ENCODE measurements at regions not wholly inside any gene's neighbourhood (a gene's known extent, or its start where the extent isn't known, plus 50 kb on each side); places are given as distances from the start of the nearest gene placed in this dataset.
A peak's percentile ranks its signal among the peaks of the same experiment; 100 is the strongest.

DNA sequence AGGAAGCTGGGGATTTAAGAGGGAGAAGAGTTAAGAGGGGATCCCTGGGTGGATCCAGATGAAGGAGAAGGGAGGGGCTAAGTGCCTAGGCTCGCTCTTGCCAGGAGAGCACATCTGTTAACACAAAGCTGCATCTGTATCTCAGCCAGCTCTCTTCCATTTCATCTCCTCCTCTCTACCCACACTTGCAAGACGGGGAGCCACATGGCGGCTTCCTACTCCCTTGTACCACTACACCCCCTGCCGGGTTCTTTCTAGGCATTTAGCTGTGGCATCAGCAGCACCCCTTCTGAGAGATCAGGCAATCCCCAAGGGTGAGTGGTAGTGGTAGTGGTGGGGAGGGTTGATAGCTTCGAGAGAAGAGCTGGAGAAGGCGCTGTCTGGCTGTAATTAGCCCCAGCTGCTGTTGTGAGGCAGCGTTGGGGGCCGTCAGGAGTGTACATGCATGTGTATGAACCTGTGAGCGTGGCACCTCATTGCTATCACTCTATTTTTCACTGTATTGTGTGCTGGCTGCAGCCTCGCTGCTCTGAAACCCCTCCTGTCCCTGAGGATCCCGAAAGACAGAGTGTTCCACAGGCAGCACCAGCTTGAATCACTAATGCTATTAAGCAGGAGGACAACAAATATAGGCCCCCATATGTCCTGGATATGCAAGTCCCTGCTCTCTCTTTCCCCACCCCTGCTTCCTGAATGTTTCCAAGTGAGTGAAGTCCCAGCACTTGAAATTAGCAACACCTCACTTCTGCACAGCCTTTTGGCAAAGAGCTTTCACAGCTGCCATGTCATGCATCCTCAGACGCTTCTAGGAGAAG is 73.7 kb downstream of the RTL9 start:
- no peak for DNase-seq

DNA sequence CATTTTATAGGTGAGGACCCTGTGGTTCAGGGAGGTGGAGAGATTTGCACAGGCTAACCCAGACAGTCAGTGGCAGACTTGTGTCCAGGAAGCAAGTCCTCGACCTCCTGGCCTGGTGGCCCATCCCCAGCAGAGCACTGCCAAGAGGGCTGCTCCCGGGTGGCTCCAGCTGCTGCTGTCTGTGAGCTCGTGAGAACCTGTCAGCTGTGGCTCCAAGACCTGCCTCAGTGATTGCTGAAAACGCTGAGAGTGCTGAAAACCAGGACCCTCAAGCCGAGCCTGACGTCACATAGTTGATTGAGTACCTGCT is 74.2 kb downstream of the RTL9 start:
- DNase-seq = no peak

DNA sequence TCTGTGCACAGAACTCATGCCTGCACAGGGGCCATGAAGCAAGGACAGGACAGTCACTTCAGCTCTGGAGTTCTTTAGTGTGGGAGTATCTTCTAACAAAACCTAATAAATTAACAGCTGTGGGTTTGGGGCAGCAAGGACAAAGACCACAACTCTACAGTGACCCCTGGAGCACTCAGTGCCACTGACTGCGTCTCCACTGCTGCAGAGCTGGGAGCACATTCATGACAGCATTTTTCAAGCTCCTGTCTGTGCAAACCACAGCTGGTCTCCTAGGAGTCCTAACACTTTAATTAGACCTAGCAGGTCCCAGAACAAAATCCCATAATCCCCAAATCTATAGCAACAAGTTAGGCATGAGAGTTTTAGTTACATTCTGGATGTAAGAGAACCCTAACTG is 76.5 kb downstream of the RTL9 start:
- DNase-seq = no peak

DNA sequence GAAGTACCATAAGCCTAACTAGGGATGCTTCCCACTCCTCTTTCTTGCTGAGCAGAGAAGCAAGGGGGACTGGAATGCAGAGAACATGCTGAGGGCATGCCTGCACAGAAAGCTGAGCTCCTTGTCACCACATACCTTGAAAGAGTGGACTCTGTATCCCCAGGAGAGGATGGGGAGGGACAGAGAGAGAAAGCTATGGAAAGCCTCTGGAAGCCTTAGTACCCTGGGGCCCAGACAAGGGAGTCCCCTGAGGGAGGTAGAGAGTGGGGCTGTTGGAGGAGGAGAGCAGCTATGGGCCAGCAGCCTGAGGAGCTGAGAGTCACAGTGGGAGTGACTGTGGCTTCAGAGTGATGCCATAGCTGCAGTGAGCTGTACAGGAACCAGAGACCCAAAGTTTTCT is 77.9 kb downstream of the RTL9 start:
- no peak for DNase-seq

DNA sequence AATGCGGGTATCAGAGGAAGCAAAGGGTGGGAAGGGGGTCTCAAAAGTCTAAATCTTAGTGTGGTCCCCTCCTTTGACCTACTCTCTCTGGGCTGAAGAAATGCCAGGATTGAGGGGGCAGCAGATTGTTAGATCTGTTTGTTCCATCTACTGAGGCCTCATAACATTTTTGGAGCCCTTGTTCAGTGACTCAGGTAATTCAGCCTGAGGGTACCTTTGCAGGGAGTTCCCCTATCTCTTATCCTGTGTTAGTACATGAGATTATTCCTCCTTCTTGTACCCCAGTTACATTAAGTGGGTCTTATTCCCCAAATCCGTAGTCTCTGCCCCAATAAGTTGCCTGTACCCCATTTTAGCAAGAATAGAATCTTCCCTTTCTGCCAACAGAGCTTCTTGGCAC is 79.0 kb downstream of the RTL9 start:
- DNase-seq = no peak

DNA sequence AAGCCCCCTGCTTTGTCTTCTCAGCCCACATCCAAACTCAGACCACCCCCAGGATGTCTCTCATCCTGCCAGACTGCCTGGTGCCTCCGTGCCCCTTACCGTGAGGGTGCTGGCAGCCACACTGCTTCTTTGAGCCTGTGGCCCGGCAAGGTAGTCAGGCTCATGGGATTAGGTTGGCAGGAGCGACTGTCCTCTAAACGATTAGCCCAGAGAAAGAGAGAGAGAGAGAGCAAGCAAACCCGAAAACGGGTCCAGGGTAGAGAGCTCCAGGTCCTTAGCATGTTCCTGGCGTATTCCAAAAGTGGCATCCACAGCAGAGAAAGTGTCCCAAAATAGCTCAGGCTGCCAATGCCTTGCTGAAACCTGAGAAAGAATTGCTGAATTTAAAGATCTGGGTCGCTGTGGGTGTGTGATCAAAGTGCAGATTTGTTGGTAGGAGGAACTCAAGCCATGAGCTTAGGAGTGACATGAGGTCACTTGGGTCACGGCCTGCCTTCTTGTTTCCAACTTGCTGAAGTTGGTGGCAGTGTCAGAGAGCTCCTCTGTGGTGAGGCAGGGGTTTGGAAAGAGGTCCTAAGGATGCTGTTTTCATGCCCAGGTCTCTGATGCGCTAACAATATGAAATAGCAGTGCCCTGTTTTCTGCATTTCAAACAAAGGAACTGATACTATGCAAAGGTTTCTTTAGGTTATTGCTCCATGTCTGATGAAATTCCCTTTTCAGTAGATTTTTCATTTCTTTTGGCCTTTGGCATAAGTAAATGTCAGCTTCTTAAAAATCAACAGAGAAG is 81.6 kb downstream of the RTL9 start:
- DNase-seq = no peak

DNA sequence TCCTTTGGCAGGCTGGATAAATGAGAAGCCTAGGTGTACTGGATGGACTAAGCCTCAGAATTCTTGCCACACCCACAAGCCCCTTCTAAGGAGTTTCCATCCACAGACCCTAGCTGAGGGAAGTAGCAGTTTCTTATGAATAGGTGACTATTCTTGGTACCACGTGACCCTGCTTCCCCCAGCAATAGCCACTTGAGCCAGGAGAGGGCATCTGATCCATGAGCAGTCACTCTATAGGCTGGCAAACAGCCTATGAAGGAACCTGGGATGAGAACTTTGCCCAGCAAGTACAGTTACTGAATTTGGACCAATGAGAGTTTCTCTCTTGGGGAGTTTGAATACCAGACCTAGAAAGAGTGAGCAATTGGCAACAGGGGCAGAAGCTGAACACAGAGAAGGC is 84.0 kb downstream of the RTL9 start:
- DNase-seq = peak; percentile 1 to 3

DNA sequence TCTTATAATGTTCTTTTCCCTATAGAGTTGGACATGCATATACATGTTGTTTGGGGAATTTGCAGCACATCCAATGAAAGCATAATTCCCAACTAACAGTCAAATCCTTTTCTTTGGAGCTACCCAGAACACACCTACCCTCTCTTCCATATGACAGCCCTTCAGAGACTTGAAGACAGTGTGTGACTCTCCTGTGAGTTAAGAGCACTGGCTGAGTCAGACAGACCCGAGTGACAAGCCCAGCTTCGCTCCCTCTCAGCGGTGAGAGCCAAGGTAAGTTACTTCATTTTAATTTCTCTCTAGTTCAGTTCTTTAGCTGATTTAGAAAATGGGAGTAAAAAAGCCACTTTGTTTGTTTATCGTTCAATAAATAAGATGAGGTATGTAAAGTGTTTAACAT is 86.3 kb downstream of the RTL9 start:
- no peak for DNase-seq

DNA sequence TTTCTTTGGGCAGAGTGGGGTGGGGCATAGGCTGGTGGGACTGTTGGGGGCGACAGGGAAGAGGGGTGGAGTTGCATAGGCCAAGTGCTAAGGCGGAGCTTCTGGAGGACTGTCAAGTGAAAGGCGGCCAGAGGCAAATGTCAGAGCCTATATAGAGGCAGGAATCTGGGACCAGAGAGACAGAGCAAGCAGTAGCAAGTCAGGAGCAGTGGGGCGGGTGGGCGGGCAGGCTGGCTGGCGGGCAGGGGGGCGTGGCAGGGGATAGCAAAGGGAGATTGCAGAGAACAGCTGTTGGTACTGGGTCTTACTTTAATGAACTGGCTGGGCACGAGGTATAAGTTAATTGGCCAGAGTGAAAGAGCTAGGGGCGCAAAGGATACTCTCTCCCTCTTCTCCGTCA is 89.8 kb downstream of the RTL9 start:
- no peak for DNase-seq

DNA sequence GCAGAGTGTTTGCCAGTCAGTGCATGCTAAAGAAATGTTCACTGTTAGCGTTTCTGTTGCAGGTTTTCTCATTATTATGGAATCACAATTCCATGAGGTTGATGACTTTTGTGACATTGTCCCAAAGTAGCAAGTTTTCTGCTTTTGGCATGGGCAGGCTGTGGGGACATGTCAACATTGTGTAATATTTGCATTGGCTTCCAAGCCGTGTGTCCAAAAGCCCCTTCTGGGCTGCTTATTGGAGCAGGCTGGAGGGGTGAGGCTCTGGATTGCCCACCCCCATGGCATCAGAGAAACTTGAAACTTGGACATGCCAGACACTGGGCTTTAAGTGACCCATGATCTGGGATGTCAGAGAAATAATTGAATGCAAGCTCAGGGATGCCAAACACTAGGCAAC is 90.7 kb downstream of the RTL9 start:
- no peak for DNase-seq

DNA sequence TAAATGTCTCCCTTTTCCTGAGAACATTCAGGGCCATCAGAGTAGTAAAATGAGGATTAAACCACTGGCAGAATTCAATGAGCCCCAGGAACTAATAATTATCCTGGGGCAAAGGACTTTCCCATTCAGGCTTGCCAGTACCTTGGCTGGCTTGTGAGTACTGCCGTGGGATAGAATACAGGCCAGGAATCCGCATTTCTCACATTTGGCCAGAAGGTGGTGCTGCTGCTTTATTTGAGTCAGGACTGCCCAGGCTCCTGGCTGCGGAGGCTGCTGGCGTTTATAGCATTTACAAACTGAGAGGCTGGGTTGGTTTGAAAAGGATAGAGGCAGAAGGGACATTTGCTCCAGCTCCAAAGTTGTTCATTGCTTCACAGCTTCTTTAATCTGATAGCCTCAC is 91.4 kb downstream of the RTL9 start:
- DNase-seq = peak; percentile 56 to 63

DNA sequence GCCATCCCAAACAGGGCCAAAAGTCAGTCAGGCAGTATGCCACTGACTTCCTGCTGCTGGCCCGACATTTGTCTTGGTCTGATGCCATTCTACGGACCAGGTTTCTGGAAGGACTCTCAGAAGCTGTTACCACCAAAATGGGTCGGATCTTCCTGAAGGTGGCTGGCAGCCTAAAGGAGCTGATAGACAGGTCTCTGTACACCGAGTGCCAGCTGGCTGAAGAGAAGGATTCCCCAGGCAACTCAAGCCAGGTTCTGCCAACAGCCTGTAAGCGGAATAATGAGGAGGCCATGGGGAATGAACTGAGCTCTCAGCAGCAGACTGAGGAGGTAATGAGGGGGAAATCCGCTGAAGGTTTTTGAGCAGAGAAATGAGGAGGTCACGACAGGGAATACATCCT is 95.7 kb downstream of the RTL9 start:
- no peak for DNase-seq

DNA sequence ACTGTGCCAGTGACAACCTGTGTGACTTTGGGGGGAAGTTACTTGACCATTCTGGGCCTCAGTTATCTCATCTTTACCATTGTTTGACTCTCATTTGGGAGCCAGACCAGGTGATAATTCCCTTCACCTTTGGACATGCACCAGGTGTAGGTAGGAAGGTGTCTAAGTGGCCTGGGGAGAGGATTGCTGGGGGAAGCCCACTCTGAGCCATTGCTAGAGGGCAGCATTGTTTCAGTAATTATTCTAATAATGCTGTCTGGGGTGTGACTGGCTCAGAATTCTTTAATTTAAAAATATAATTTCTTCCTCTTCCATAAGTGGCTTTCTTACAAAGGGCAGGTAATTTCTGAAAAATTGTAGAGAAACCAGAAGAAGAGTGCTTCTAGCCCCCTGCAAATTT is 104.3 kb downstream of the RTL9 start:
- no peak for DNase-seq

DNA sequence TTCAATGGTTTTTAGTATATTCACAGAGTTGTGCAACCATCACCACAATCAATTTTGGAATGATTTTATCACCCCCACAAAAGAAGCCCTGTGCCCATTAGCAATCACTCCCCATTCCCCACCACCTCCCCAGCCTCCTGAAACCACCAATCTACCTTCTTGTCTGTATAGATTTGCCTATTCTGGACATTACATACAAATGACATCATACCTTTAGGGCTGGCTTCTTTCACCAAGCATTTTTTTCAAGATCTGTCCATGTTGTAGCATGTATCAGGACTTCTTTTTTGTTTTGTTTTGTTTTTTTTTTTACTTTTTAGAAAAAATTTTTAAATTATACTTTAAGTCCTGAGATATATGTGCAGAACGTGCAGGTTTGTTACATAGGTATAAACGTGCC is 108.1 kb downstream of the RTL9 start:
- no peak for DNase-seq

DNA sequence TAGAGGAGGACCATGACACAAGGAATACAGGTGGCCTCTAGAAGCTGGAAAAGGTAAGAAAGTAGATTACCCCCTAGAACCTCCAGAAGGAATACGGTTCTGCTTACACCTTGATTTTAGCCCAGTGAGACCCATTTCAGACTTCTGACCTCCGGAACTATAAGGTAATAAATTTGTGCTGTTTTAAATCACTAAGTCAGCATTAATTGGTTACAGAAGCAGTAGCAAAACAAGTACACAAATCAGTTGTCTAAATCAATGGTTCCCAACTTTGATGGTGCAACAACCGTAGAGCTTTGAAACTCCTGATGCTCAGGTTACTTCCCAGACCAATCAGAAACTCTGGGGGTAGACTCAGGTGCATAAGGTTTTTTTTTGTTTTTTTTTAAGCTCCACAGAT is 113.6 kb downstream of the RTL9 start:
- no peak for DNase-seq

DNA sequence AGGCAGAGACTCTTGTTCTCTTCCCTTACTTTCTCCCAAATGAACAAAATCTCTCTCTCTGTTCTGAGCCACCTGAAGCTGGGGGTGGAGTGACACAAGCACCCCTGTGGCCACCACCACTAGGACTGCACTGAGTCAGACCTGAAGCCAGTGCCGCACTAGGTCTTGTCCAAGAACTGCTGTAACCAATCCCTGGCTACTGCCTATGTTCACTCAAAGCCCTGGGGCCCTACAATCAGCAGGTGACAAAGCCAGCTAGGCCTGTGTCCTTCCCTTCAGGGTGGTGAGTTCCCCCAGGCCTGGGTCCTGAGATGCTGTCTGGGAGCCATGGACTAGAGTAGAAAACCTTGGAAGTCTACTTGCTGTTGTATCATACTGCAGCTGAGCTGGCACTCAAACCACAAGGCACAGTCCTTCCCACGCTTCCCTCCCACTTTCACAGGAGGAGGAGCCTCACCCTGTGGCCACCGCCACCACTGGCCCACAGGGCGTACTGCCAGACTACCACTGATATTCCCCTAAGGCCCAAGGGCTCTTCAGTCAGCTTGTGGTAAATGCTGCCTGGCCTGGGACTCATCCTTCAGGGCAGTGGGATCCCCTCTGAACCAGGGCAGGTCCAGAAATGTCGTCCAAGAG is 119.1 kb downstream of the RTL9 start:
- DNase-seq = no peak

DNA sequence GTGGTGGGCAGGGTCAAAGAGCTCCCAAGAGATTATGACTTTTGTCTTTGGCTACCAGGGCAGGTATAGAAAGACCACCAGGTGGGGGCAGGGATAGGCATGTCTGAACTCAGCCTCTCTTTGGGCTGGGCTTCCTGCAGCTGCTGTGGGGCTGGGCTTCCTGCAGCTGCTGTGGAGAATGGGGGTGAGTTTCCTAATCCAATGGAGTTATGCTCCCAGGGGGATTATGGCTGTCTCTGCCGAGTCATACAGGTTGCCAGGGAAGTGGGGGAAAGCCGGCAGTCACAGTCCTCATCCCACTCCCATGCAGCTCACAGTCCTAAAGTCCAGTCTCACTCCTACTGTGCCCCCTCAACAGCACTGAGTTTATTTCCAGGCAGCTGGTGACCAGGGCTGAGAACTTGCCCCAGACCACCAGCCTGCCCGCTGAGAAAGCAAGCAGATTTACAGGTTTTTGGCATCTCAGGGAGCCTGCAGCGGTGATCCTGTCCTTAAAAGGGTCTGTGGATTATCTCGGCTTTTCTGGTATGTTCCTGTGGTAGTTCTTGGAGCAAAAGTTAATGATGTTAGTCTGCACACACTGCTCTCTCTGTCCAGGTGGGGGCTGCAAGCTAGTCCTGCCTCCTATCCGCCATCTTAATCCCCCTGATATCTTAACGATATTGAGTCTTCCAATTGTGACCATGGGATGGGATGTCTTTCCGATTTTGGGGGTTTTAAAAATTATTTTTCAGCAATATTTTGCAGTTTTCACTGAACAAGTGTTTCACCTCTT is 133.4 kb downstream of the RTL9 start:
- DNase-seq = no peak

DNA sequence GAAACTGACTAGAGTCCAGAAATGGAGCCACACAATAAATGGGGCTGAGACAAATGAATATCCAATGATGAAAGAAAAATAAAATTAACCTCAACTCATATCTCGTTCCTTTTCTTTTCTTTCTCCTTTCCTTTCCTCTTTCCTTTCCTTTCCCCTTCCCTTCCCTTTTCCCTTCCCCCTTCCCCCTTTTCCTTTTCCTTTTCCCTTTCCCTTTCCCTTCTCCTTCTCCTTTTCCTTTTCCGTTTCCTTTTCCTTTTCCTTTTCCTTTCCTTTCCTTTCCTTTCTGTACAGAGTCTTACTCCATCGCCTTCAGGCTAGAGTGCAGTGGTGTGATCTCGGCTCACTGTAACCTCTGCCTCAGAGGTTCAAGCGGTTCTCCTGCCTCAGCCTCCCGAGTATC is 146.3 kb downstream of the RTL9 start:
- no peak for DNase-seq

DNA sequence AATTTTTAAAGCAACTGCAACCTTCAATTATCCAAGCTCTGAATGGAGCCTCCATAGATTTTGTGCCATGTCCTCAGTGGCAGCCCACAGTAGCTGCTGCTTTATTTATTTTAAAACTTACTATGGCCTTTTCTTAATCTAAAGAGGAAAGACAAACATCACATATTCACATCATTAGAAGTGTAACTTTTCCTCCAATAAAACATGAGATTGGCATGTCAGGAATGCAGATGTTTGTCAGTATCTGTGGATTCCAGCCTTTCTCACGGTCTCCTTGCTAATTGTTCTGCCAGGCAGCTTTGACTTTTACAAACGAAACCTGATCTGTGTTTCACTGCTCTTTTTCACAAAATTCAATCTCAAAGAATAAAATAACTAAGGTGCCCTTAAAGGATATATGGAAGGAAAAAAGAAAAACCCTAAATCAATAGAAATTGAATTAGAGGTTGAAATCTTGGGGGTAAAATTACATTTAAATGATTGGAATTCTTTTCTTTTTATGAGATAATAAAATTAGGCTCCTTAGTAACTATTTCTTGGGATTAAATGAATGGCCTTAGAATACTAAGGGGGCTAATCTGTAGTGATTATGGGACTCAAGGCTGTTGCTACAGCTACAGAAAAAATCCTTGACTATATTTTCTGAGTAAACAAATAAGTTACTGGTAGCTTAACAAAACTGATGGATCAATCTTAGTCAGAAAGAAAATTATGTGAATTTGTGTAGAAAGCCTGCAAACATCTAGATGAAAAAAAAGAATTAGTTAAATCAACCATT is 151.3 kb downstream of the RTL9 start:
- DNase-seq = no peak

DNA sequence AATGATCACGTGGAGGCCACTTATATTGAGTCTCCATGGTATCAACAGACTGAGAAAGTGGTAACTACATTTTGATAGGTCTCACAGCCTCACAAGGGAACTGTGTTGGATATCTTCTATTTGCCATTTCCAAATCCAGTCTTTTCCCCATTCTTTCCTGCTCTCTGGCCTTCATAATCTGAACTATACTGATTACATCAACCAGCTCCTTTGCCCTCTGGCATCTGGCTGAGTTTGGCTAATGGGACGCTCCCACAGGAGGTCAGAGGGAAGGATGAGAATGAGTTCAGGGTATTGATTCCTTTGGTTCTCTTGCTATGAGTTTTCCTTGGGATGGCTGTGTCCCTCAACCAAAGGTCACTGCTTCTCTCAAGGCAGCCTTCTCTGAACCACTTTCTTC is 152.6 kb downstream of the RTL9 start:
- DNase-seq = no peak

DNA sequence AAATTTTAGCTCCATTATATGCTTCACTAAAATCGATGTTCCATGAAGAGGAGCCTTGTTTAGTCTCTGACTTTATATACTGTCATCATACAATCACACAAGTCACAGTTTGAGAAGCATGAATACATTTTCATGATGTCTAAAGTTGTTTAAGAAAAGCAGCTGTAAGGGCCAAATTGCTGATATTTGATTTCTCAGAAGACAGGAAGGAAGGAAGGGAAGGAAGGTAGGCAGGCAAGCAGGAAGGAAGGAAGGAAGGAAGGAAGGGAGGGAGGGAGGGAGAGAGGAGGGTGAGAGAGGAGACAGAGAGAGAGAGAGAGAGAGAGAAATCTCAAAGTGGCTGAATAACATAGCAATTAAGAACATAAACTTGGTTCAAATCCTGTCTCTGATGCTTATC is 153.7 kb downstream of the RTL9 start:
- DNase-seq = no peak

DNA sequence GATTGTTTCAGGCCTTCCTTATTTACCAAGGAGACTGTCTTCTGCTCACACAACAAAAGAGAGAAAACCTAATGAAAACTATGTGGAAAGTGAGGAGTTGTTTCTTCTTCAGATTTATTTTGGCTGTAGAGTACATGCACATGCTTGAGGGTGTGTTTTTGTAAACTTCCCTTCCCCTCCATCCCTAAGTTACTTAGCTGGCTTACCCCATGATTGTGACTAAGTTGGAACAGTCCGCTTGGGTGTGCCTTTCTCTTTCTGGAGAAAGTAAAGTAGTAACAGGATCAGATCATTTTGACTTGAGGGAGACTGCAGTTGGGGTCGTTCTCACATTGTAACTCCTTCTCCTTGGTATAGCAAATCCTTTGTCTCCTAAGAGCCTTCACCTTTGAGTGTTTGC is 155.9 kb downstream of the RTL9 start:
- DNase-seq = no peak

DNA sequence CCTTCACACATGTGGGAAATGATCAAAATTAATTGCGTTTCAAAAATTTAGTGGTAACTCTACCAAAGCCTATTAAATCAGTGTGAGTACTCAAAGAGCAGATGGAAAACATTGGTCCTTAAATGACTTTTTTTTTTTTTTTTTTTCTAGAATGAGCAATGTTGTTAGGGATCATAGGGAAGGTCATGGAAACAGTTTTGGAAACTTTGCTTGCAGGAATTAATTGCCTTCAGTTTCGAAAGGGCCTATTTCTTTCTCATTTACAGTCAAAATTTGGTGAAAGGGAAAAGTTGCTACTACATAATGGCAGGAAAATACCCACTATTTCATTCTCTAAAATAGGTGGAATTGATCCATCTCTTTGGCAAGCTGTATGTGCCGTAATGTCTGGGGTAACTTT is 160.9 kb downstream of the RTL9 start:
- DNase-seq = no peak

Data from activated CD4-positive, alpha-beta T cell treated with anti-CD3 and anti-CD28 coated beads, Interleukin-2, amount 50 U/mL, for 48 hours (primary cell).